CD4-positive, alpha-beta memory T cell (primary cell): ENCODE measurements at regions not wholly inside any gene's neighbourhood (a gene's known extent, or its start where the extent isn't known, plus 50 kb on each side); places are given as distances from the start of the nearest gene placed in this dataset.

Source experiments
- CTCF ChIA-PET: fragments of 350-600 bp; sonication (Branson Sonifier 250); formaldehyde crosslinking; loops from one replicate; lab custom pipeline; 2021; ENCODE audit warnings: inconsistent platforms; ENCODE audit not compliant: partially characterized antibody; lab: Charles Lee
- POLR2A ChIA-PET: fragments of 350-600 bp; sonication (Branson Sonifier 250); formaldehyde crosslinking; loops from one replicate; lab custom pipeline; 2021; ENCODE audit not compliant: partially characterized antibody; lab: Charles Lee
- DNase-seq, 5 donors: peaks; one replicate each; pipeline versions ENCODE4 v3.0.0 to v3.0.0-alpha.2; 2020 to 2022; ENCODE audit warnings: mixed read lengths in 1 of 5
- H3K27ac ChIP-seq: one replicate; pipeline ENCODE4 v1.7.0; 2013; ENCODE audit warnings: low read depth, low read length
- H3K27me3 ChIP-seq: 2 replicates; pipeline ENCODE4 v1.7.0; 2013; ENCODE audit warnings: mild to moderate bottlenecking, low read length, moderate library complexity; ENCODE audit not compliant: insufficient read depth
- H3K36me3 ChIP-seq: 2 replicates; pipeline ENCODE4 v1.7.0; 2013; ENCODE audit warnings: mild to moderate bottlenecking, low read length, moderate library complexity; ENCODE audit not compliant: insufficient read depth
- H3K4me1 ChIP-seq: 2 replicates; pipeline ENCODE4 v1.7.0; 2013; ENCODE audit warnings: mild to moderate bottlenecking, low read length, moderate library complexity; ENCODE audit not compliant: insufficient read depth
- H3K4me3 ChIP-seq, 2 donors: one replicate each; pipeline ENCODE4 v1.7.0; 2013; ENCODE audit warnings: low read length in 2 of 2, mild to moderate bottlenecking in 1 of 2
- H3K9me3 ChIP-seq, 2 donors: one replicate each; pipeline ENCODE4 v1.7.0; 2013; ENCODE audit warnings: low read length in 2 of 2, control low read depth in 1 of 2; ENCODE audit not compliant: control insufficient read depth in 1 of 2
- H3K27ac Mint-ChIP-seq, 7 donors: one replicate each; pipeline ENCODE4 v1.8.0; 2020 to 2021; ENCODE audit warnings: mixed read lengths in 7 of 7, mild to moderate bottlenecking in 6 of 7, inconsistent platforms in 3 of 7, moderate library complexity in 3 of 7
- H3K27me3 Mint-ChIP-seq, 2 donors: one replicate each; pipeline ENCODE4 v1.8.0; 2020 to 2021; ENCODE audit warnings: mixed read lengths in 2 of 2
- H3K36me3 Mint-ChIP-seq, 2 donors: one replicate each; pipeline ENCODE4 v1.8.0; 2020 to 2021; ENCODE audit warnings: mixed read lengths in 2 of 2, inconsistent platforms in 1 of 2, mild to moderate bottlenecking in 1 of 2
- H3K4me1 Mint-ChIP-seq, 4 donors: one replicate each; pipeline ENCODE4 v1.8.0; 2020 to 2021; ENCODE audit warnings: mixed read lengths in 4 of 4, mild to moderate bottlenecking in 1 of 4
- H3K4me3 Mint-ChIP-seq, 8 donors: one replicate each; pipeline ENCODE4 v1.8.0; 2020 to 2021; ENCODE audit warnings: mixed read lengths in 8 of 8, mild to moderate bottlenecking in 7 of 8, moderate library complexity in 6 of 8, inconsistent platforms in 3 of 8
- H3K9me3 Mint-ChIP-seq, 8 donors: one replicate each; pipeline ENCODE4 v1.8.0; 2020 to 2021; ENCODE audit warnings: mixed read lengths in 8 of 8, mild to moderate bottlenecking in 5 of 8, inconsistent platforms in 3 of 8, moderate library complexity in 1 of 8
- intact Hi-C: fragments of 100-400 bp; cut with micrococcal nuclease; formaldehyde crosslinking; loops from one replicate; pipeline ENCODE4 v1.15.1; 2023

DNA sequence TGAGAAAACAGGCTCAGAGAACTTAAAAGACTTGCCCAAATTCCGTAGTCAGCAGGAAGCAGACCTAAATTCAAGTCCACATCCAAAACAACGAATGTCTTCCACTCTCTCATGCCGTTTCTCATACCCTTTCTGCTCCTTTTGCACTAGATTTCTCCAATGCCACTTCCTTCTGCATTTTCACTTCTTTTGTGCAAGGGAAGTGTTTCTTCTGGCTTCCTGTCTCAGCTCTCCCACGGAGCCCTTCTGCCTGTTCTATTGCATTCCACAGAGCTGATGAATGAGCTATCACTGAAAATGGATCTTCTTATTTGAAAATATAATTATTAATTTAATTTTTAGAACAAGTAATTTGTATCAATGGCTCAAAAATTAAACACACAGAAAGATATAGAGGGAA, 56.1 kb upstream of the STK24 start:
- Histone ChIP-seq H3K36me3 (no peaks in the 10 kb centered on the region), H3K9me3 (no peaks in the 10 kb centered on the region), H3K27me3 (no peaks in the 10 kb centered on the region), H3K4me3 (no peak overlapping the region), H3K4me1 (no peaks in the 10 kb centered on the region), H3K27ac (no peak overlapping the region)
- Mint-ChIP-seq H3K27ac (peak overlapping the region in 1 of 7 donors; percentile 54), H3K36me3 (no peaks in the 10 kb centered on the region), H3K4me3 (no peak overlapping the region), H3K27me3 (peaks cover 2 to 3% of the 10 kb centered on the region in 2 donors), H3K9me3 (no peaks in the 10 kb centered on the region), H3K4me1 (peaks cover 0 to 4% (median 0%) of the 10 kb centered on the region in 4 donors)
- DNase-seq = no peak
- ChIA-PET POLR2A (no interaction called here), CTCF (interaction anchor here (3.9 kb wide), 1 partner anchor 21 kb away, joined by 13 read pairs; no protein-coding TSS in a partner anchor)
- intact Hi-C loops = no loop called here

DNA sequence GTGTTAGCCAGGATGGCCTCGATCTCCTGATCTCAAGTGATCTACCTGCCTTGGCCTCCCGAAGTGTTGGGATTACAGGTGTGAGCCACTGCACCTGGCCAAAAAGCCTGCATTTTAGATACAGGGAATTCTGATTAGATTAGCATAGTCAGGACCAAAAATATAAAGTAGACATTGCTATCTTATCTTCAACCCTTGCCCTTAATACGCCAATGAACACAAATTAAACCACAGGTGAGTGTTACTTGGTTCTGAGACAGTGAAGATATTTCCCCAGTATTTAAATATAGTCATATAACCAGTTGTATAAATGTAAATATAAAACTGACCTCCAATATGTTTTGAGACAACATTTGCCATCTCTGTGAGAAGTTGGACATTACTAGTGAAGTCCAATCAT, 52.1 kb upstream of the STK24 start:
- intact Hi-C loops = no loop called here
- Mint-ChIP-seq H3K27me3 (peaks cover 0 to 1% of the 10 kb centered on the region in 2 donors), H3K4me3 (no peak overlapping the region), H3K36me3 (no peaks in the 10 kb centered on the region), H3K4me1 (peaks cover 0 to 4% (median 2%) of the 10 kb centered on the region in 4 donors), H3K27ac (no peak overlapping the region), H3K9me3 (peaks cover 0 to 1% (median 0%) of the 10 kb centered on the region in 8 donors)
- Histone ChIP-seq H3K4me3 (no peak overlapping the region), H3K36me3 (no peaks in the 10 kb centered on the region), H3K9me3 (no peaks in the 10 kb centered on the region), H3K27ac (no peak overlapping the region), H3K4me1 (no peaks in the 10 kb centered on the region), H3K27me3 (no peaks in the 10 kb centered on the region)
- ChIA-PET POLR2A (no interaction called here), CTCF (interaction anchor here (1.2 kb wide), 1 partner anchor 183 kb away, joined by 5 read pairs; no protein-coding TSS in a partner anchor)
- no peak for DNase-seq
